Liver (tissue), 8 donors: ENCODE measurements at regions not wholly inside any gene's neighbourhood (a gene's known extent, or its start where the extent isn't known, plus 50 kb on each side); places are given as distances from the start of the nearest gene placed in this dataset.
A peak's percentile ranks its signal among the peaks of the same experiment; 100 is the strongest.

ENCODE experiments used
- DNase-seq: peaks from one replicate; pipeline ENCODE4 v3.0.0-alpha.2; 2017; ENCODE audit warnings: low spot score
- H3K27ac ChIP-seq, 2 donors: one replicate each; pipeline ENCODE4 v1.7.0; 2013; ENCODE audit warnings: inconsistent platforms in 2 of 2, low read length in 2 of 2, control low read depth in 1 of 2, low read depth in 1 of 2, mild to moderate bottlenecking in 1 of 2
- H3K27me3 ChIP-seq, 4 donors: one replicate each; pipeline versions ENCODE4 v1.6.1 to v1.7.0; 2013; ENCODE audit warnings: low read length in 3 of 4, inconsistent platforms in 1 of 4, mild to moderate bottlenecking in 1 of 4, moderate library complexity in 1 of 4; ENCODE audit not compliant: control insufficient read depth in 4 of 4, insufficient read depth in 4 of 4
- H3K36me3 ChIP-seq, 4 donors: one replicate each; pipeline versions ENCODE4 v1.6.1 to v1.7.0; 2013; ENCODE audit warnings: low read length in 3 of 4, mild to moderate bottlenecking in 3 of 4, low read depth in 1 of 4, moderate library complexity in 1 of 4; ENCODE audit not compliant: control insufficient read depth in 4 of 4, insufficient read depth in 3 of 4
- H3K4me1 ChIP-seq, 4 donors: one replicate each; pipeline versions ENCODE4 v1.6.1 to v1.7.0; 2013; ENCODE audit warnings: low read length in 3 of 4, mild to moderate bottlenecking in 3 of 4, moderate library complexity in 1 of 4; ENCODE audit not compliant: control insufficient read depth in 4 of 4, insufficient read depth in 4 of 4
- H3K4me3 ChIP-seq, 3 donors: one replicate each; pipeline versions ENCODE4 v1.6.1 to v1.7.0; 2013; ENCODE audit warnings: low read length in 3 of 3, control low read depth in 1 of 3, low read depth in 1 of 3, mild to moderate bottlenecking in 1 of 3
- H3K9ac ChIP-seq, 2 donors: one replicate each; pipeline ENCODE4 v1.7.0; 2013; ENCODE audit warnings: low read length in 2 of 2, mild to moderate bottlenecking in 2 of 2, moderate library complexity in 2 of 2, control low read depth in 1 of 2, low read depth in 1 of 2
- H3K9me3 ChIP-seq, 4 donors: one replicate each; pipeline versions ENCODE4 v1.6.1 to v1.7.0; 2013; ENCODE audit warnings: low read length in 3 of 4; ENCODE audit not compliant: control insufficient read depth in 4 of 4
- ATF3 ChIP-seq: IDR thresholded peaks from 2 replicates; pipeline ENCODE4 v1.6.1; 2016; ENCODE audit warnings: antibody characterized with exemption
- CTCF ChIP-seq: fragments of 150-350 bp; IDR thresholded peaks from 2 replicates; pipeline ENCODE4 v1.5.1; 2017; ENCODE audit warnings: improper control_type of control experiment, low read depth, low read length; ENCODE audit not compliant: missing input control
- EGR1 ChIP-seq, 2 donors: IDR thresholded peaks; 2 replicates each; pipeline ENCODE4 v1.6.1; 2016 to 2018; ENCODE audit warnings: antibody characterized with exemption in 2 of 2, low read depth in 2 of 2
- FOXA1 ChIP-seq: IDR thresholded peaks from 2 replicates; pipeline ENCODE4 v1.6.1; 2016; ENCODE audit warnings: antibody characterized with exemption
- FOXA2 ChIP-seq: IDR thresholded peaks from 2 replicates; pipeline ENCODE4 v1.6.1; 2016; ENCODE audit warnings: antibody characterized with exemption
- GABPA ChIP-seq, 2 donors: IDR thresholded peaks in 1 of 2; conservative IDR thresholded peaks in 1 of 2; 2 replicates each; pipeline ENCODE4 v1.6.1; 2016; ENCODE audit warnings: antibody characterized with exemption in 2 of 2, mild to moderate bottlenecking in 1 of 2, moderate library complexity in 1 of 2
- HNF4A ChIP-seq, 2 donors: conservative IDR thresholded peaks; 2 replicates each; pipeline ENCODE4 v1.6.1; 2016; ENCODE audit warnings: antibody characterized with exemption in 2 of 2, mild to moderate bottlenecking in 2 of 2
- HNF4G ChIP-seq: IDR thresholded peaks from 2 replicates; pipeline ENCODE4 v1.6.1; 2016; ENCODE audit warnings: antibody characterized with exemption
- MAX ChIP-seq: IDR thresholded peaks from 2 replicates; pipeline ENCODE4 v1.6.1; 2016; ENCODE audit warnings: antibody characterized with exemption
- RAD21 ChIP-seq, 2 donors: IDR thresholded peaks; 2 replicates each; pipeline ENCODE4 v1.6.1; 2016; ENCODE audit warnings: antibody characterized with exemption in 2 of 2, mild to moderate bottlenecking in 2 of 2
- REST ChIP-seq: IDR thresholded peaks from 2 replicates; pipeline ENCODE4 v1.6.1; 2016; ENCODE audit warnings: antibody characterized with exemption, mild to moderate bottlenecking
- SP1 ChIP-seq: IDR thresholded peaks from 2 replicates; pipeline ENCODE4 v1.6.1; 2018; ENCODE audit warnings: antibody characterized with exemption, mild to moderate bottlenecking
- TAF1 ChIP-seq: conservative IDR thresholded peaks from 2 replicates; pipeline ENCODE4 v1.6.1; 2016; ENCODE audit warnings: antibody characterized with exemption, mild to moderate bottlenecking
- ZBTB33 ChIP-seq: IDR thresholded peaks from 2 replicates; pipeline ENCODE4 v1.6.1; 2016; ENCODE audit warnings: antibody characterized with exemption
- WGBS: extraction: QIAGEN DNeasy Blood & Tissue Kit; methylation state at CpG from one replicate; pipeline ENCODE4 v1.1.7; 2013; 5-methylcytosine and 5-hydroxymethylcytosine counted together
- donor health status: healthy.
- donor health status: healthy.
- donor health status: healthy.
- donor health status: healthy.
- donor health status: healthy.

- no peak for TF ChIP-seq ZBTB33
- no peak for TF ChIP-seq MAX
- no peak for TF ChIP-seq CTCF
These were observed 84.2 kb downstream of the ESM1 start (continued) for GRCh38 chr5:54900984-54901725.

GRCh38 chr5:54897001-54897400 lies 88.4 kb downstream of the ESM1 start:
- Histone ChIP-seq H3K9me3 (no peaks in the 10 kb centered on the region), H3K36me3 (no peaks in the 10 kb centered on the region), H3K4me1 (peaks cover 0 to 3% (median 0%) of the 10 kb centered on the region in 4 donors), H3K27ac (no peak overlapping the region), H3K9ac (no peak overlapping the region), H3K4me3 (no peak overlapping the region), H3K27me3 (peaks cover 0 to 3% (median 0%) of the 10 kb centered on the region in 4 donors)
- DNase-seq, result no peak
- 96% methylated on average over 10 of the region's 10 CpGs for WGBS
- no peak for TF ChIP-seq ZBTB33
- TF ChIP-seq RAD21 (IDR thresholded peaks at IDR 0.05), result no peak
- TF ChIP-seq EGR1 (IDR thresholded peaks at IDR 0.05; ENCODE audit: low read depth in 2 of 2), result no peak
- no peak for TF ChIP-seq HNF4G
- no peak for TF ChIP-seq ATF3
- TF ChIP-seq MAX, result no peak
- no peak for TF ChIP-seq FOXA1

- H3K4me3 ChIP-seq, result no peak overlapping the region
- H3K36me3 ChIP-seq, result no peaks in the 10 kb centered on the region
- peaks cover 0 to 3% (median 0%) of the 10 kb centered on the region in 4 donors for H3K4me1 ChIP-seq
- peaks cover 0 to 3% (median 0%) of the 10 kb centered on the region in 4 donors for H3K27me3 ChIP-seq
- WGBS, result 28% methylated on average over 6 of the region's 6 CpGs
- no peak overlapping the region for H3K9ac ChIP-seq
- H3K27ac ChIP-seq, result no peak overlapping the region
- no peak for DNase-seq
- H3K9me3 ChIP-seq, result no peaks in the 10 kb centered on the region
- no peak for TF ChIP-seq REST
- TF ChIP-seq CTCF, result peak; percentile 50
- no peak for TF ChIP-seq FOXA2
- TF ChIP-seq GABPA (IDR thresholded peaks at IDR 0.05 in 1 of 2, conservative IDR thresholded peaks at IDR 0.05 in 1 of 2), result no peak
- no peak for TF ChIP-seq ATF3
- TF ChIP-seq TAF1, result no peak
- no peak for TF ChIP-seq HNF4G
- peak; percentile 82 to 86 for TF ChIP-seq RAD21 (IDR thresholded peaks at IDR 0.05)
- TF ChIP-seq HNF4A (conservative IDR thresholded peaks at IDR 0.05), result no peak
- no peak for TF ChIP-seq SP1
These were observed 89.5 kb downstream of the ESM1 start for GRCh38 chr5:54895816-54896341.
